KOPT-K1 (cell line): ENCODE measurements at regions not wholly inside any gene's neighbourhood (a gene's known extent, or its start where the extent isn't known, plus 50 kb on each side); places are given as distances from the start of the nearest gene placed in this dataset.
"Not testable (repeated sequence)": the region's sequence is repeated elsewhere in the genome, so short reads cannot be mapped to it uniquely, and the experiment has no call there.

ENCODE experiments used
- H3K27ac ChIP-seq: fragments of 200-600 bp; sonication (generic); 2 replicates; pipeline ENCODE4 v1.5.1; 2016; ENCODE audit warnings: antibody characterized with exemption, mild to moderate bottlenecking, low read depth, low read length; ENCODE audit not compliant: poor library complexity, severe bottlenecking
- H3K36me3 ChIP-seq: fragments of 200-600 bp; sonication (generic); 2 replicates; pipeline ENCODE4 v1.5.1; 2017; ENCODE audit warnings: antibody characterized with exemption, mild to moderate bottlenecking, low read length, moderate library complexity; ENCODE audit not compliant: insufficient read depth
- H3K9me3 ChIP-seq: fragments of 200-600 bp; sonication (generic); 2 replicates; pipeline ENCODE4 v1.5.1; 2017; ENCODE audit warnings: antibody characterized with exemption, low read length, mild to moderate bottlenecking; ENCODE audit not compliant: insufficient read depth, poor library complexity, severe bottlenecking

DNA sequence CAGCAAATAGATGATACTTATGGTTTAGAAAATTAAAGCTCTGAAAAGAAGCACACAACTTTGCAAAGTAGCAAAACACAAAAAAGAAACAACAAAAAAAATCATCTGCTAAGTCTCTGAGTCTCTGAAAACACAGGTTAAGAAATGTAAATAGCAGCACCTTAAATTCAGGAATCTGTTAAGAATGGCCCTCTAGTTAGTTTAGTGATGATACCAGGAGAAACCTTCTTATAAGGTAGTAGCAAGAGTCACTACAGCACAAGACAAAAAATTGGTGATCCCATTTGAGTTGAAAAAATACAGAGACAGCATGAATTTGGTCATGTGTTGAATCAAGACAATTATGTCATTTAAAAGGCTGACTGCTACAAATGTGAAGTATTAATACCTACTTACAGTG lies 308.2 kb upstream of the ADGRL3 start:
- Histone ChIP-seq H3K27ac (no peak overlapping the region), H3K9me3 (no peaks in the 10 kb centered on the region), H3K36me3 (no peaks in the 10 kb centered on the region)

DNA sequence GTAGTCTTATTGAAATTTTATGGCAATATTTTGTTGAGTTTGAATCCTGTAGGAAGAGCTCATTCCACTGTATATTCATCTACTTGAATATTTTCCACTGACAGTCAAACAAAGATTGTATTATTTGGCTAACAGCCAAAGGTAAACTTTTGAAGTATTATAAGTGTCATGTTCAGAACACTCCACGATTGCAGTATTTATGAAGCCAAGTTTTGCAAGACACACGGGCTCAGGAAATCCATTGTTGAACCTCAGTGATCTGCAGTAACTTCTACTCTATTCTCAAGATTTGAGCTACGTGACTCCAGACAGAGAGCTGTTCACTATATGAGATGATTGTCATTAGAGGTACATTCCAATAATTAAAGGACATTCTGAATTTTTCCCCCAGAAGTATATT lies 302.7 kb upstream of the ADGRL3 start:
- H3K27ac ChIP-seq: no peak overlapping the region
- H3K9me3 ChIP-seq: no peaks in the 10 kb centered on the region
- no peaks in the 10 kb centered on the region for H3K36me3 ChIP-seq

DNA sequence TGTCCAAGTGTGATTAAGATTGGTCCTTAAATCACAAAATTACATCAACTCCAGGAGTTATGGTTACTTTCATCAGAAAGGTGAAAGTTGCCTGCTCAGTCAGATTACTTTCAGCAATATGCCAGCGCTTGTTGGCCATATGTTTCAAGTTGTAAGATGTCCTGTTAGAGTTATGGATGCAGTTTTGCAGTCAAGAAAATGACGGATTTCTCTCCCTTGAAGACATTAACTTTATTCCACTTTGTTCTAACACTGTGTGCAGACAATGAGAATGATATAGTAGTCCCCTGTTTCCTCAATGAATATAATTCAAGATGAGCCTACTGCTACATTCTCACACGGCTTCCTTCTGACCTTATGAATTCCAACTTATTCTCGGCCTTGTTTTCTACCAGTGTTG lies 295.0 kb upstream of the ADGRL3 start:
- Histone ChIP-seq H3K9me3 (no peaks in the 10 kb centered on the region), H3K27ac (no peak overlapping the region), H3K36me3 (no peaks in the 10 kb centered on the region)

DNA sequence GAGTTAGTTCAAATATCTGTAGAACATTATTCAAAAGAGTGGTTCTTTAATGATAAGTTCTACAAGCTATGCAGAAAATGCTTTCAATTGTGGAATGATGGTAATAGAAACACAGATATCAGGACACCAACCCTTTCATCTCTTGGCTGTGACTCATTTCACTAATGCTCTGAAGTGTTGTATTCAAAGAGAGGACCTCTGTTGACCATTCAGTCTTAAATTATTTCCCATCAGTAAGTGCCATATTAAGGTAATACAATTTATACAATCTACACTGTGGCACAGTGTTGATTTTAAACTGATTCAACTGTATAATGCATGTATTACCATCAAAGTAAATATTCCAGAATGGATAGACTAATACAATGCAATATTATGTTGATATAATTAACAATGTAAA lies 289.0 kb upstream of the ADGRL3 start:
- Histone ChIP-seq H3K9me3 (no peaks in the 10 kb centered on the region), H3K27ac (no peak overlapping the region), H3K36me3 (no peaks in the 10 kb centered on the region)

DNA sequence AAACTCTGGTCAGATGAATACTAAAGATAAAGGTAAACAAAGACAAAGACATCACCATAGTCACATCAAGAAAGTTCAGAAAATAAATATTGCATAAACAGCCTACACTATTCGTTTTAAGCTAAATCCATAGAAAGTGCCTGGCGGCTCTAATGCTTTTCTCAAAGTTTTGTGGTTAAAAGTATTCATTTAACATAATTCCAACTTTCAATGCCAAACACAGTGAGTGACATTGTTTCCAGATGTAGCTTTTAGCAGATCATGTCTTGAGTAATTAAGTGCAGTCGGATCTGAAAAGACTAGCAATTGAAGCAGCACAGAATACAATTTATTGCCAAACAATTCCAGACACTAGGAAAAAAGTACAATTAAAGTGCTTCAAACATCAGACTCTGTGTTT lies 287.1 kb upstream of the ADGRL3 start:
- no peaks in the 10 kb centered on the region for H3K36me3 ChIP-seq
- no peaks in the 10 kb centered on the region for H3K9me3 ChIP-seq
- no peak overlapping the region for H3K27ac ChIP-seq

DNA sequence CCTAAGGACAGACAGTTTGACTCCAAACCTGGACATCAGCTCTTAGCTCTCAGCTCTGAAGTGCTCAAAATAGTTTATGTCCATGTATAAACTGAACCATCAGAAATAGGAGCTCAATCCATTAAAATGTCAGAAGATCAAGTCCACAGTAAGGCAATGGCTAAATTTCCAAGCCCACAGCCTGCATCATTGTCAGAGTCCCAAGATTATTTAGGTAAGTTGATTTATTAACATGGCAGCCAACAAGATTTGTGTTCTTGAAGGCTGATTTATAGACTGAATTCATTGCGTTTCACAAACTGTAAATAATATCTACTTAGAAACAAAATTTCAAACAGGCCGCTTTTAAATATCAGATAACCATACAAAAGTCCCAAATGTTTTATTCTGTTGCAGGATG lies 286.5 kb upstream of the ADGRL3 start:
- Histone ChIP-seq H3K36me3 (no peaks in the 10 kb centered on the region), H3K9me3 (no peaks in the 10 kb centered on the region), H3K27ac (no peak overlapping the region)

DNA sequence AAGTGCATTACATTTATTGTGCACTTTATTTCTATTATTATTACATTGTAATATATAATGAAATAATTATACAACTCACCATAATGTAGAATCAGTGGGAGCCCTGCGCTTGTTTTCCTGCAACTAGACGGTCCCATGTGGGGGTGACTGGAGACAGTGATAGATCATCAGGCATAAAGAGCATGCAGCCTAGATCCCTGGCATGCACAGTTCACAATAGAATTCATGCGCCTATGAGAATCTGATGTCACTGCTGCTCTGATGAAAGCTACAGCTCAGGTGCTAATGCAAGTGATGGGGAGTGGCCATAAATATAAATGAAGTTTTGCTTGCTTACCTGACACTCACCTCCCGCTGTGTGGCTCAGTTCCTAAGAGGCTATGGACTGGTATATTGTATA lies 278.4 kb upstream of the ADGRL3 start:
- not testable (repeated sequence) for H3K36me3 ChIP-seq, H3K27ac ChIP-seq, H3K9me3 ChIP-seq

DNA sequence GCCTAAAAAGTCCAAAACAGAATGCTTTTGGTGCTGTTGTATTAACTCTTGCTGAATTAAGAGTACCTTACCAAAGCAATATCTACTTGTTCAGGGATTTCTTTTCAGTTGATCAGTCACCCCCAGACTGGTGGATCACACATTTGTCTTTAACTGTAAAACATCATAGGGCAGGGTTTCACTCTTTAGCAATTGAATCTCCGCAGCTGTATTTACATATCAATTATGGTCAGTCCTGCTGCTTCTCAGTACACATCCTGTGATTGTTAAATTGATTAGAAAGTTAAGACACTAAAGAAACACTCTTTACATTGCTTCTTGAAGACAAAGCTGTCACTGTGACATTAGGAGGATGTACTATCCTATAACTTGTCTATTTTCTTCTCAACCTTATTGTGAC lies 277.1 kb upstream of the ADGRL3 start:
- Histone ChIP-seq H3K36me3 (no peaks in the 10 kb centered on the region), H3K27ac (no peak overlapping the region), H3K9me3 (no peaks in the 10 kb centered on the region)

DNA sequence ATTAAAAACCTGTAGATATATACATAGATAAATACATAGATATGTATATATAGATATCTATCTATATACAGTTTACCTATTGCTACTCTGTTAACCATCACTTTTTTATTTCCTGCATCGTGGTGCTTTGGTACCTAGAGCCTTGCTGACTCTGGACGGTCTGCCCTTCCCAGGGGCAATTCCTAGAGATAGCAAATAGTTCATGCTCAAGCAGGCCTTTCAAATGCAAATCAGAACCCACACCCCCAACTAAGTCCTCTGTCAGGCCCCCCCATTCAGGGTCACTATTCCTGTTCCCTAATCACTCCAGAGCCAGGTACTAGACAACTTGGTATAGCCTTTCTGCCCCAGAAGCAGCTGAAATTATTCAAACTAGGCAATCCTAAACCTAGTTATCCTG lies 273.5 kb upstream of the ADGRL3 start:
- H3K27ac ChIP-seq: no peak overlapping the region

DNA sequence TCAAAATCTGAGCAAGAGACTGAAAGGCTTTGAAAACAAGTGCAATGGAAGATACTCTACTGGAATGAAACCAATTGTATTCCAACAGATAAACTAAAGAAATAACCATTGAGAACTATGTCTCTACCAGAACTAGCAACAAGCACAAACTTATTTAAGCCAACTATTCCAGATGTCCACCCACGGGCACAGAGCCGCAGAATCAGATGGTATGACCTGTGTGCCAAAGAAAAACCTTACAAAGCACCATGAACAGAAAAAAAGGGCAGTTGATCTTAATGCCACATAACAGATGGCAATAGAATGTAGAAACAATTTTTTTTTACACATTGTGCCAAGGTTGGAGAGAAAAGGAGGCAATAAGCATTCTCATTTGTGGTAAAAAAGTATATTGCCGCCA lies 269.3 kb upstream of the ADGRL3 start:
- no peaks in the 10 kb centered on the region for H3K36me3 ChIP-seq
- H3K9me3 ChIP-seq: no peaks in the 10 kb centered on the region
- H3K27ac ChIP-seq: no peak overlapping the region

More for the DNA sequence above, 273.5 kb upstream of the ADGRL3 start:
- Histone ChIP-seq H3K36me3 (no peaks in the 10 kb centered on the region), H3K9me3 (no peaks in the 10 kb centered on the region)

DNA sequence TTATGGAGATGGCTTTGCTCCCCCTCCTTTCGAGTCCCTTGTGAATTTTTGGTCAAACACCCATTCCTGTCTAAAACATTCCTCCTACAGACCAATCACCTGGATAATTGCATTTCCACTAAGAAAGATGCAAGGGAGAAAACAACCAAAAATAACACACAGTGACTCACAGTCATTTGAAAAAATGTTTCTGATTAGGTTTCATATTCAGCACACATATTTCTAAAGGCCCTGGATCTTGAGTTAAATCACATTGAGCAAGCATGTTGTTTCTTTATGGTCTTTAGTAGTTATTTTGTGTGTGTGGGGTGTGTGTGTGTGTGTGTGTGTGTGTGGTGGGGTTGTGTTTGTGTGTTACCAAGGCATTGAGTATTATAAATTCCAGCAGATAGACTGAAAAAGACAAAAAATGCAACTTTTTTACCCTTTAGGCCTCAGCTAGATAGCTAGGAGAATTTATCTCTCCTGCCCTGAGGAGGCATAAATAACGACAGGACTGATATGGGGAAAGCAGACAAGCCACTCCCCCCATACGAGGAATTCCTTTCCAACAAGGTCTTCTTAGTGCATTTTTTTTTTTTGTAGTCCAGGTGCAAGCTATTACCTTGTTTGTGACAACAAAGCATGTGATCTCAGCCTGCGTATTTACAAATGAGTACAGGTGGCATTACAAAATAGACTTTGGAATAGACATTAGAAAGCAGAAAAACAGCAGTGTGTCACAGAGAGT lies 265.4 kb upstream of the ADGRL3 start:
- Histone ChIP-seq H3K36me3 (no peaks in the 10 kb centered on the region), H3K9me3 (no peaks in the 10 kb centered on the region), H3K27ac (no peak overlapping the region)

DNA sequence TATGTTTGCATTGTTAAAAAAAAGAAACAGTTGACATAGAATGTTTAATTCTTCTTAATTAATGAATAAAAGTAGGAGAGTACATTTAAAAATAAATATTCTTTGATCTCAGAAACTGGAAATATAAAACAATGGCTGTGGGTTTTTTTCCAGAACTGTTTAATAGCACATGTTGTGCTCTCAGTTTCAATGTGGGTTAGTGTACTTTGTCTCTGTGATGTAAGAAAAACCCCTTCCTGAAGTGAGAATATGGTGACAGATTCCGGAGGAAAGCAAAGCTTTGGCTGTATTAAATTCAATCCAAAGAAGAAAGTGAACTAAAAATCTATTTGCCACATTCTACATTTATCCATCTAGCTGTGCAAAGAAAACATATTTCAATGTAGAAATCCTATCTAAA lies 261.9 kb upstream of the ADGRL3 start:
- Histone ChIP-seq H3K9me3 (no peaks in the 10 kb centered on the region), H3K27ac (no peak overlapping the region), H3K36me3 (no peaks in the 10 kb centered on the region)

DNA sequence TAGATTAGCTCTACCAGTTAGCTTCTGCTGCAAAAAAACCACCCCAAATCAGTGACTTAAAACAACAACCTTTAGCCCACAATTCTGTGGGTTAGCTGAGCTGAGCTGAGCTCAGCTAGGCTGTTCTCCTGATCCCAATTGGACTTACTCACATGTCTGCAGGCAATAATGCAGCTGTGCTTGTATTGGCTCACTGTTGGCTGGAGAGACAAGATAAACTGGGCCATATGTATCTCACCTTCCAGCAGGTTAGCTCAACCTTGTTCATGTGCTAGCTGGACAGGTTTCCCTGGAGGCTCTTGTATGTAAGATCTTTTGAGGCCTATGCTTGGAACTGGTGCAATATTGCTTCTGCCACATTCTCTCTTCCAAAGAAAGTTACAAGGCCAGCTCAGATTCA lies 261.5 kb upstream of the ADGRL3 start:
- H3K36me3 ChIP-seq: no peaks in the 10 kb centered on the region
- no peaks in the 10 kb centered on the region for H3K9me3 ChIP-seq

DNA sequence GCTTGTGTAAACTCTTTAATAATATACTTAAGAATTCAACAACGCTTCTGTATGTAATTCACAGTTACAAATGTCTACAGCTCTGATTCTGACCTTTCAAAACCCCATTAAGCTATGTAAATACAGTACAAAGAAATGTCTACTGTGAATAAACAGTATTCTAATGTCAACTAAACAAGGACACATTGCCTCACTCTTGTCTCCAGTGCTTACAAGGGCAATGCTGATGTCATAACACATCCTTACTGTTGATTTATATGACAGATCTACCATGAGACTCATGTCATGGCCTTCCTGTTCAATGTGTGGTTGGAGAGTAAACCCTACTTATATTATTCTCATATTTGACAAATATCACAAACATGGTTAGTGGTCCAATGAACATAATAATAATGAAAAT lies 256.1 kb upstream of the ADGRL3 start:
- H3K27ac ChIP-seq: no peak overlapping the region
- no peaks in the 10 kb centered on the region for H3K36me3 ChIP-seq

More for the DNA sequence above, 261.5 kb upstream of the ADGRL3 start:
- H3K27ac ChIP-seq: no peak overlapping the region

DNA sequence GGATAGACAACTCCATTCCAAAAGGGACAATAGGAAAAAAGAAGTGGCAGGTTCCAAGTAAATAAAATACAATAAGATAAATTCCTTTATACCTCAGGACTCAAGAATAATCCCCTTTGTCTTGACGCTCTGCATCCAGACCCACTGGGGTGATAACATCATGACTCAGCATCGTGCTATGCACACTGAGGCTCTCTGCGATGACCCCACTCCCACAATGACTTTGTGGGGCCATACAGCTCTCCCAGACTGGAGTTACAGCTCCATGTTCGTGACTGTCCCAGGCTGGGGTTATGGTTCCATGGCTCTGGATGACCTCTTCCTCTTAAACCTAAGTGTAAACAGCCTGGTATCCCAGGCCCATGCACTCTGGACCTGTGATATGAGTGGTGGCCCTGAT lies 254.5 kb upstream of the ADGRL3 start:
- no peak overlapping the region for H3K27ac ChIP-seq
- no peaks in the 10 kb centered on the region for H3K36me3 ChIP-seq
- no peaks in the 10 kb centered on the region for H3K9me3 ChIP-seq

More for the DNA sequence above, 256.1 kb upstream of the ADGRL3 start:
- no peaks in the 10 kb centered on the region for H3K9me3 ChIP-seq

DNA sequence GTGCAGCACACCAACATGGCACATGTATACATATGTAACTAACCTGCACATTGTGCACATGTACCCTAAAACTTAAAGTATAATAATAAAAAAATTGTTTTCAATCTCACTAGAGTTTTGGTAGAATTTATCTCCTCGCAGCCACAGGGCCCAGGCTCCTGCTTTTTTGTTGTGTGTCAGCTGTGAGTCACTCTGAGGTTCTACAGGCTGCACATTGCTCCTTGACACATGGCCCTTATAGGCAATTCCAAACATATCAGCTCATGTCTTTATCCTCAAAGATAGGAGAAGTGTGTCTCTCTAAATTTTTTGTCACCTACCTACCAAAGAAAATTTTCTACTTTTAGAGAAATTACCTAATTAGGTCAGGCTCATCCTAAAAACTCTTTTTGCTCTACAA lies 252.1 kb upstream of the ADGRL3 start:
- H3K27ac ChIP-seq: no peak overlapping the region
- H3K36me3 ChIP-seq: no peaks in the 10 kb centered on the region
- H3K9me3 ChIP-seq: no peaks in the 10 kb centered on the region
